ENCODE measurements at regions not wholly inside any gene's neighbourhood (a gene's known extent, or its start where the extent isn't known, plus 50 kb on each side); places are given as distances from the start of the nearest gene placed in this dataset.

DNA sequence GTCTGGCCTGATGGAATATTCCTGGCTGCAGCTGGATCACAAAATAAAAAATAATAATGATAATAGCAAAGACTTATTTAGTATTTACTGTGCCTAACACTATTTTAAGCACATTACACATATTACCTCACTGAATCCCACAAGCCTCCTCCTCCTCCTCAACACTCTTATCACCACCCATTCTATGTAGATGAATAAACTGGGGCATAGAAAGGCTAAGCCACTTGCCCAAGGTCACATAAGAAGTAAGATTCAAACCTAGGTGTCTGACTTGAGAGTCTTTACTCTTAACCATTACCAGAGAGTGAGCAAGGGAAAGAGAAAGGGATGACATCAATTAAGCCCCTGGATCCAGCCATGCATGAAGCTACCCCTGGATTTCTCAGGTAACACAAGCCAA is 493.1 kb downstream of the SHQ1 start:
- H3K27ac ChIP-seq (ENCODE audit: low read depth in 1 of 2, low read length in 2 of 2), result no peak overlapping the region
- H3K36me3 ChIP-seq (replicated peaks in 1 of 2; ENCODE audit: control insufficient read depth in 1 of 2, insufficient read depth in 2 of 2, low read length in 2 of 2), result no peaks in the 10 kb centered on the region
- DNase-seq, result no peak

DNA sequence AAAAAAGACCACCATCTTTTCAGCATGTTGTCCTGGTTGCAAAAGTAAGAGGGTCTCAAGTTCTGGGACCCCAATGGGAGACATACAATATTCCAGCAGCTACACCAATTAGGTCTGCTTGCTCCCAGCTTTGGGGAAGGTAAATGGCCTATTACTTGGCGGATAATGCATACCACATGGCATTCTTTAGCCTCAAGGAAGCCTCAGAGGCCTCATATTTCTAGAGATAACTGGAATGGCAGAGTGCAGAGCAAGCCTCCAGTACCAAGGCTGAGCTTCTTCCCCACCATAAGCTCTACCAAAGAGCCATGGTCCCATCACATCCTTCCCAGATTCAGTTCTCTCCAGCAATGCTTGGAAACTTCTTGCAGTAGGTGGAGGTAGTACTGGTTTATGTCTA is 493.8 kb downstream of the SHQ1 start:
- Mint-ChIP-seq H3K27me3 (ENCODE audit: low read depth in 3 of 3) (peaks cover 2 to 13% (median 5%) of the 10 kb centered on the region in 3 donors), H3K36me3 (no peaks in the 10 kb centered on the region), H3K4me1 (peaks cover 4% of the 10 kb centered on the region), H3K27ac (no peak overlapping the region), H3K4me3 (no peak overlapping the region), H3K9me3 (peaks cover 0 to 3% (median 0%) of the 10 kb centered on the region in 7 donors)
- TF ChIP-seq, protein P1, sequence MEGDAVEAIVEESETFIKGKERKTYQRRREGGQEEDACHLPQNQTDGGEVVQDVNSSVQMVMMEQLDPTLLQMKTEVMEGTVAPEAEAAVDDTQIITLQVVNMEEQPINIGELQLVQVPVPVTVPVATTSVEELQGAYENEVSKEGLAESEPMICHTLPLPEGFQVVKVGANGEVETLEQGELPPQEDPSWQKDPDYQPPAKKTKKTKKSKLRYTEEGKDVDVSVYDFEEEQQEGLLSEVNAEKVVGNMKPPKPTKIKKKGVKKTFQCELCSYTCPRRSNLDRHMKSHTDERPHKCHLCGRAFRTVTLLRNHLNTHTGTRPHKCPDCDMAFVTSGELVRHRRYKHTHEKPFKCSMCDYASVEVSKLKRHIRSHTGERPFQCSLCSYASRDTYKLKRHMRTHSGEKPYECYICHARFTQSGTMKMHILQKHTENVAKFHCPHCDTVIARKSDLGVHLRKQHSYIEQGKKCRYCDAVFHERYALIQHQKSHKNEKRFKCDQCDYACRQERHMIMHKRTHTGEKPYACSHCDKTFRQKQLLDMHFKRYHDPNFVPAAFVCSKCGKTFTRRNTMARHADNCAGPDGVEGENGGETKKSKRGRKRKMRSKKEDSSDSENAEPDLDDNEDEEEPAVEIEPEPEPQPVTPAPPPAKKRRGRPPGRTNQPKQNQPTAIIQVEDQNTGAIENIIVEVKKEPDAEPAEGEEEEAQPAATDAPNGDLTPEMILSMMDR (IDR thresholded peaks at IDR 0.05), result no peak
- 80% methylated on average over 1 of the region's 1 CpG for WGBS (ENCODE audit: insufficient coverage)
- H2AFZ ChIP-seq (ENCODE audit: insufficient read depth, low read depth, low read length, poor library complexity, severe bottlenecking), result no peak overlapping the region
- no peak overlapping the region for H3K4me3 ChIP-seq (replicated peaks in 1 of 3; ENCODE audit: low read depth in 2 of 3, low read length in 3 of 3)
- H3K79me2 ChIP-seq (ENCODE audit: insufficient read depth, low read length), result no peaks in the 10 kb centered on the region
- H3K4me1 ChIP-seq (ENCODE audit: control insufficient read depth in 1 of 2, insufficient read depth in 2 of 2, low read length in 2 of 2), result no peaks in the 10 kb centered on the region
- no peak overlapping the region for H3K4me2 ChIP-seq (replicated peaks; ENCODE audit: extremely low read depth, low read length, poor library complexity, severe bottlenecking)
- no peaks in the 10 kb centered on the region for H3K27me3 ChIP-seq (ENCODE audit: control insufficient read depth in 2 of 2, insufficient read depth in 2 of 2, low read length in 2 of 2)
- no peaks in the 10 kb centered on the region for H4K20me1 ChIP-seq (ENCODE audit: insufficient read depth, low read length)
- no peak overlapping the region for H3K9ac ChIP-seq (ENCODE audit: insufficient read depth, low read length, poor library complexity, severe bottlenecking)
- intact Hi-C loops (cut with micrococcal nuclease), result no loop called here
- no peak for DNase-seq
- no peaks in the 10 kb centered on the region for H3K9me3 ChIP-seq (replicated peaks in 1 of 2; ENCODE audit: control insufficient read depth in 1 of 2, insufficient read depth in 1 of 2, low read length in 2 of 2)
- H3K36me3 ChIP-seq (replicated peaks in 1 of 2; ENCODE audit: control insufficient read depth in 1 of 2, insufficient read depth in 2 of 2, low read length in 2 of 2), result no peaks in the 10 kb centered on the region
- H3K27ac ChIP-seq (ENCODE audit: low read depth in 1 of 2, low read length in 2 of 2), result no peak overlapping the region

More for the DNA sequence above, 493.1 kb downstream of the SHQ1 start:
- peaks cover 0 to 13% (median 10%) of the 10 kb centered on the region in 3 donors for H3K27me3 Mint-ChIP-seq (ENCODE audit: low read depth in 3 of 3)
- H3K4me3 ChIP-seq (replicated peaks in 1 of 3; ENCODE audit: low read depth in 2 of 3, low read length in 3 of 3), result no peak overlapping the region
- no peaks in the 10 kb centered on the region for H4K20me1 ChIP-seq (ENCODE audit: insufficient read depth, low read length)
- no peak overlapping the region for H3K9ac ChIP-seq (ENCODE audit: insufficient read depth, low read length, poor library complexity, severe bottlenecking)
- intact Hi-C loops (cut with micrococcal nuclease), result no loop called here
- peaks cover 4% of the 10 kb centered on the region for H3K4me1 Mint-ChIP-seq
- no peaks in the 10 kb centered on the region for H3K4me1 ChIP-seq (ENCODE audit: control insufficient read depth in 1 of 2, insufficient read depth in 2 of 2, low read length in 2 of 2)
- no peak overlapping the region for H3K27ac Mint-ChIP-seq
- TF ChIP-seq, protein P1 (IDR thresholded peaks at IDR 0.05), result no peak
- peaks cover 0 to 3% (median 0%) of the 10 kb centered on the region in 7 donors for H3K9me3 Mint-ChIP-seq
- H3K79me2 ChIP-seq (ENCODE audit: insufficient read depth, low read length), result no peaks in the 10 kb centered on the region
- no peaks in the 10 kb centered on the region for H3K9me3 ChIP-seq (replicated peaks in 1 of 2; ENCODE audit: control insufficient read depth in 1 of 2, insufficient read depth in 1 of 2, low read length in 2 of 2)
- no peaks in the 10 kb centered on the region for H3K36me3 Mint-ChIP-seq
- H3K27me3 ChIP-seq (ENCODE audit: control insufficient read depth in 2 of 2, insufficient read depth in 2 of 2, low read length in 2 of 2), result no peaks in the 10 kb centered on the region
- H2AFZ ChIP-seq (ENCODE audit: insufficient read depth, low read depth, low read length, poor library complexity, severe bottlenecking), result no peak overlapping the region
- H3K4me3 Mint-ChIP-seq, result no peak overlapping the region
- no peak overlapping the region for H3K4me2 ChIP-seq (replicated peaks; ENCODE audit: extremely low read depth, low read length, poor library complexity, severe bottlenecking)
